ENCODE measurements at regions not wholly inside any gene's neighbourhood (a gene's known extent, or its start where the extent isn't known, plus 50 kb on each side); places are given as distances from the start of the nearest gene placed in this dataset.

DNA sequence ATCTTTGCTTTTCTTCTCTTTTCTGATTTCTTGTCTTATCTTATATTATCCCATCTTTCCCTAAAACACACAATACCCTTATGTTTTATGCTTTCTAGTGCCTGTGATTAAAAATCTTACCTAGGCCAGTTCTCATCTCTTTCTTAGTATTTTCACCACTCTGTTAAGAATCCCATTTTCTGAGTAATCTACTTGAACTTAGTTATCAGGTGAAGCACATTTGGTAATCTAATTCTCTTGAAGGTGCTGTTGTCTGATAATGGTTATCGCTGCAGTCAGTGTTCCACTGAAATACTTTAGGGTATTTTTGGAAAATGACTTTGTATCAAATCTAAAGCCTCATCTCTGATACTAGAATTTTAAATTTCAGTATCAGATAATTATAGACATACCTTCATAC lies 192.5 kb upstream of the MAN1A1 start:
- intact Hi-C loops (cut with DNase I; ENCODE audit: low total_unique reads), result no loop called here
- TF ChIP-seq, protein P1, sequence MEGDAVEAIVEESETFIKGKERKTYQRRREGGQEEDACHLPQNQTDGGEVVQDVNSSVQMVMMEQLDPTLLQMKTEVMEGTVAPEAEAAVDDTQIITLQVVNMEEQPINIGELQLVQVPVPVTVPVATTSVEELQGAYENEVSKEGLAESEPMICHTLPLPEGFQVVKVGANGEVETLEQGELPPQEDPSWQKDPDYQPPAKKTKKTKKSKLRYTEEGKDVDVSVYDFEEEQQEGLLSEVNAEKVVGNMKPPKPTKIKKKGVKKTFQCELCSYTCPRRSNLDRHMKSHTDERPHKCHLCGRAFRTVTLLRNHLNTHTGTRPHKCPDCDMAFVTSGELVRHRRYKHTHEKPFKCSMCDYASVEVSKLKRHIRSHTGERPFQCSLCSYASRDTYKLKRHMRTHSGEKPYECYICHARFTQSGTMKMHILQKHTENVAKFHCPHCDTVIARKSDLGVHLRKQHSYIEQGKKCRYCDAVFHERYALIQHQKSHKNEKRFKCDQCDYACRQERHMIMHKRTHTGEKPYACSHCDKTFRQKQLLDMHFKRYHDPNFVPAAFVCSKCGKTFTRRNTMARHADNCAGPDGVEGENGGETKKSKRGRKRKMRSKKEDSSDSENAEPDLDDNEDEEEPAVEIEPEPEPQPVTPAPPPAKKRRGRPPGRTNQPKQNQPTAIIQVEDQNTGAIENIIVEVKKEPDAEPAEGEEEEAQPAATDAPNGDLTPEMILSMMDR (IDR thresholded peaks at IDR 0.05), result no peak
- TF ChIP-seq POLR2A (IDR thresholded peaks at IDR 0.05), result no peak
- DNase-seq (ENCODE audit: low spot score in 2 of 2), result no peak
- H3K4me3 ChIP-seq (ENCODE audit: low read depth, poor library complexity, severe bottlenecking), result no peak overlapping the region
- WGBS, 2 donors, result 95 to 96% methylated on average over 1 of the region's 1 CpG

DNA sequence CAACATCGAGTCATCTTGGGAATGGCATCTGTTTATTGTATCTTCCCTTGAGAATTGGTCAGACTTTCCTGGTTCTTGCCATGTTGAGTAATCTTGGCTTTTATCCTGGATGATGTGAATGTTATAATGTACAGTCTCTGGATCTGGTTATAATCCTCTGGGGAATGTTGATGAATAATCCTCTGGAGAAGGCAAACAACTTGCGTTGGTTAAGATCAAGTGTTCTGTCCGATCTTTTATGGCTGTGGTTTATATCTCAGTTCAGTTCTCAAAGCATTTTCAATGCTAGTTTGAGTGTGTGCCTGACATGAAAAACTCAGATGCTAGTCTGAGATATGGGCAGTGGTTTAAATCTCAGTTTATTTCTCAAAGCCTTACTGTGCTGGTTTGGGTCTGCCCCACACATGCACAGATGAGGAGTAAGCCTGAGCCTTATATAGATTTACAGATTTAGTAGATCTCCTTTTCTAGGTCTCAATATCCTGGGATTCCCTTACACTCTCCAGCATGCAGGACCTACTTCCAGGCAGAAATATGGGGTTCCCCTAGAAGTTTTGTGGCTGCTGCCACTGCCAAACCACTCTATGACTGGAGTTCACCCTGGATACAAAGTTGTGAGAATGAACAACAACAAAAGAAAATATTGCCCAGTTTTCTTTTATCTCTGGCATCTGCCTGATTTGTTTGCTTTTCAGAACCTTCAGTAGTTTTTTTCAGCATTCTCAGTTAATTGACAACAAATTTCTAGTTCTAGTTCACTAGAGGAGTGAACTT lies 191.8 kb upstream of the MAN1A1 start:
- intact Hi-C loops (cut with DNase I; ENCODE audit: low total_unique reads), result no loop called here
- 19 to 24% methylated on average over 3 of the region's 3 CpGs for WGBS, 2 donors
- no peak overlapping the region for H3K4me3 ChIP-seq (ENCODE audit: low read depth, poor library complexity, severe bottlenecking)
- DNase-seq (ENCODE audit: low spot score in 2 of 2), result no peak
- TF ChIP-seq, protein P1 (IDR thresholded peaks at IDR 0.05), result no peak
- no peak for TF ChIP-seq POLR2A (IDR thresholded peaks at IDR 0.05)

GRCh38 chr6:119540417-119540816 lies 190.9 kb upstream of the MAN1A1 start:
- TF ChIP-seq, protein P1 (IDR thresholded peaks at IDR 0.05), result no peak
- TF ChIP-seq POLR2A (IDR thresholded peaks at IDR 0.05), result no peak
- no peak for DNase-seq (ENCODE audit: low spot score in 2 of 2)
- WGBS, 2 donors, result 86 to 95% methylated on average over 5 to 6 of the region's 6 CpGs
- no peak overlapping the region for H3K4me3 ChIP-seq (ENCODE audit: low read depth, poor library complexity, severe bottlenecking)
- intact Hi-C loops (cut with DNase I; ENCODE audit: low total_unique reads), result no loop called here

- WGBS, 2 donors, result 82 to 91% methylated on average over 3 of the region's 3 CpGs
- no peak overlapping the region for H3K4me3 ChIP-seq (ENCODE audit: low read depth, poor library complexity, severe bottlenecking)
- intact Hi-C loops (cut with DNase I; ENCODE audit: low total_unique reads), result no loop called here
- no peak for DNase-seq (ENCODE audit: low spot score in 2 of 2)
- no peak for TF ChIP-seq POLR2A (IDR thresholded peaks at IDR 0.05)
- TF ChIP-seq, protein P1 (IDR thresholded peaks at IDR 0.05), result no peak
These were observed 189.6 kb upstream of the MAN1A1 start for GRCh38 chr6:119539066-119539746.

- no peak for DNase-seq (ENCODE audit: low spot score in 2 of 2)
- no peak for TF ChIP-seq POLR2A (IDR thresholded peaks at IDR 0.05)
- TF ChIP-seq, protein P1 (IDR thresholded peaks at IDR 0.05), result no peak
- 85 to 87% methylated on average over 5 of the region's 5 CpGs for WGBS, 2 donors
- intact Hi-C loops (cut with DNase I; ENCODE audit: low total_unique reads), result no loop called here
- no peak overlapping the region for H3K4me3 ChIP-seq (ENCODE audit: low read depth, poor library complexity, severe bottlenecking)
These were observed 187.1 kb upstream of the MAN1A1 start for GRCh38 chr6:119536666-119537065.

Measured in lower leg skin (tissue), 4 donors.